ENCODE measurements at regions not wholly inside any gene's neighbourhood (a gene's known extent, or its start where the extent isn't known, plus 50 kb on each side); places are given as distances from the start of the nearest gene placed in this dataset.

DNA sequence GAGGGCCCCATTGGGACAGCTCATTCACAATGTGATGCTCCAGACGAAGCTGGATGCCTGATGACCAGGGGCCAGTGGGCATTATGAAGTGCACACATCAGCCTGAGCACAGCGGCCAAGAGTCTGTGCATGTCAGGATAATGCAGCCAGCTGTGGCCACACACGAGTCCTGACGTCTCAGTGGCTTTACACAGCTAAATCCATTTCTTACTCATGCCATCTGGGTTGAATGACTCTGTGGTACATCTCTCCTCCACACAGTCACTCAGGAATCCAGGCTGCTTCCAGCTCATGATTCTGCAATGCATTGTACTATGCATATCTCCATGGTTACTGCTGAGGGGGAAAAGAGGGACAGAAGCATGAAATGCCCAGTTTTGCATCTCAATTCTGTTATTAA lies 123.6 kb downstream of the PRLHR start:
- no peak for DNase-seq (ENCODE audit: low read depth in 1 of 2, low spot score in 1 of 2)

- DNase-seq (ENCODE audit: low read depth in 1 of 2, low spot score in 1 of 2) = no peak
Observed at GRCh38 chr10:118470470-118470869, 125.0 kb downstream of the PRLHR start.

DNA sequence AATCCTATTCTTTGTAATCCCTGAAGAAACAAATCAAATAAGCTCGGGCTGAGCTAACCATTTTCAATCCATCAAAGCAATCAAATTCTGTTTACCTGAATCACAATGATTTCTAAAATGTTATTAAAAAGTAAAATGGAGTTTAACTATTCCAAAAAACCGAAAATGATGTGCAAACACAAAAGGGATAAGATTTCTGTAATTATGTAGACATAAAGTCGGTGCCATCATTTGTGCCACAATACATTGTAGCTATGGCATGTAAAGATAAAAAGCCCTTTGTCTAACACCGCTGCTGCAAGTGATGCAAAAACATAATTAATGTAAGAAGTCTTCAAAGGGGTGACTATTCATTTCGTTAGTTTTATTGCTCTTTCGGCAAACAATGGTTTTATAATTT lies 125.1 kb upstream of the FAM204A start:
- no peak for DNase-seq (ENCODE audit: low read depth in 1 of 2, low spot score in 1 of 2)

GRCh38 chr10:118465300-118465874 lies 123.3 kb upstream of the FAM204A start:
- DNase-seq (ENCODE audit: low read depth in 1 of 2, low spot score in 1 of 2) = no peak

DNA sequence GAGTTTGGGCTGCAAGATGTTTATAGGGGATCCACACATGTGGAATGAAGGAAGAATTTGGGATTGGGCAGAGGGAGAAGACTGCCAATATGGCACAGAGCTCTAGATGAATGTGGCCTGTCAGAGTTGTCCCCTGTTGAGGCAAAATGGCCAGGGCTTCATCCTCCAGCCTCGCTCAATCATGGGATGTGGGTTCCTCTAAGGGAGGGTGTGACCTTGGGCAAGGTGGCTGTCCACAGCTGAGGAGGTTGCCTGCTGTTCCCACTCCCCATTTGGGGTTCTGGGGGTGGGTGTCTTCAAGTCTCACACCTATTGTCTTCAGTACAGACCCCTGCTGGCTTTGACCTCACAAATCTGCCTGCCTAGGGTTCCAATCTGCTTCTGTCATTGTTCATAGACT lies 121.6 kb upstream of the FAM204A start:
- no peak for DNase-seq (ENCODE audit: low read depth in 1 of 2, low spot score in 1 of 2)

DNA sequence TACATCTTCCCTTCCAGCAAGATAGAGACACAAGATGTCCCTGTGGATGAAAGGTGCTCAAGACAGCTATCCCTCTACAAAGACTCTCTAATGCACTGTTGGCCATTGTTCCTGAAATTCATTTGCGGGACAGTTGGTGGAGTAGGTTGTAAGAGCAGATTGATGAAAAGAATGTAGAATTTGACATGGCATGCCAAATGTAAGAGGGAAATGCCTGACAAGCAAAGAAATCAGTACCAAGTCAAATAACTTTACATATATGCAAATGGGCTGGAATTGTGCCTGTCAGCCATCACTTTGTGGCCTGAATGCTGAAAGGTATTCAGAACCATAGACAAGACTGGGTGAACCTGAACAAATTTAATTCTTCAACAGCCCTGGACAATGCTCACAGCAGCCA lies 120.3 kb upstream of the FAM204A start:
- no peak for DNase-seq (ENCODE audit: low read depth in 1 of 2, low spot score in 1 of 2)

DNA sequence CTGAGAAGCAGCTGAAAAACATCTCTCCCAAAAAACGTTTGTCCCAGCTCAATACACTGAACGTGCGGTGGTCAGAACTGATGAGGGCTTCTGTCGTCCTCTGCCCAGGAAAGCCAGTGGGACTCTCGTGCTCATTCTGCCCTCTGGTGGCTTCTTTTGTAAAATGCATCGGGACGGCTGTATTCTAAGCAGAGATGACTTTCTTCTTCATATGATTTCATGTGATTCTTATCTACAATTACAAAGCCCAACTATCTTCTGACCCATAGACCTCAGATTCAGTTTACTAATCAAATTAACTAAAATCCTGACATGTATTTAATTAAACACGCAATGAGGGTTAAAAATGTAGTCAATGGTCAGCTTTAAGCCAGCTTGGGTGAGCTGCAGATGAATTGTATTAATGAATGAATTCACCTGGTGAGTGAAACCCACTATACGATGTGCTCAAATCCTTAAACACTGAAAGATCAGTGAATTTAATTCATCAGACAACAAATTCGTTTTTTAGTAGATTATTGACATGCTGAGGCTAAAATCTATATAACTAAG lies 117.6 kb upstream of the FAM204A start:
- DNase-seq (ENCODE audit: low read depth in 1 of 2, low spot score in 1 of 2) = peak; percentile 1 to 27

DNA sequence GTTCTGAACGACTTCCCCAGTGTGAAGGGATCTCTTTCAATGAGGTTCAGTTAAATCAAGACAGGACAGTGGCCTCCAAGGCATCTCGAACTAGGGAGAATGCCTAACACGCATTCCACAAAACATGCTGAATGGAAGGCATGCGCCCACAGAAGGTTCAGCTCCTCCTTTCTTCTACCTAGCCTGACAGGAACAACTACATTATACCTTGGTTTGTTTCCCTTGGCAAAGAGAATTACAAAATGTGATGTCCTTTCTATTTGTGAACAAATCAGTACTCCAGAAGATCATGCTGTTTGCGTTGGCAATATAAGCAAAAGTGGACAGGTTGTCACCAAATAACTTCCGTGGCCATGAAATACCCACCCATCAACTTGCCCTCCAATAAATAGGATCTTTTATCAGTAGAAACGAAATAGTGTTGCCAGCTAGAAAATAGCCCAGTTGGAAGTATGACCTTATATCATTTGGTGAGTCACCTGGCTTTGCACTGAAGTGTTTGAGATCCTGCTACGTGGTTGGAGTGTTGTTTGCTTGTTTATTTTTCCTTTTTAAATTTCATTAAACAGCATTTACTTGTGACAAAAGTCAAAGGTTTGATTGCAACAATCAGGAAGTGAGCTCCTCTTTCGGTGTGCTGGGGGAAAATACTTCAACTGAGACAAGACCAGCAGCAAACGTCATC lies 117.0 kb upstream of the FAM204A start:
- no peak for DNase-seq (ENCODE audit: low read depth in 1 of 2, low spot score in 1 of 2)

DNA sequence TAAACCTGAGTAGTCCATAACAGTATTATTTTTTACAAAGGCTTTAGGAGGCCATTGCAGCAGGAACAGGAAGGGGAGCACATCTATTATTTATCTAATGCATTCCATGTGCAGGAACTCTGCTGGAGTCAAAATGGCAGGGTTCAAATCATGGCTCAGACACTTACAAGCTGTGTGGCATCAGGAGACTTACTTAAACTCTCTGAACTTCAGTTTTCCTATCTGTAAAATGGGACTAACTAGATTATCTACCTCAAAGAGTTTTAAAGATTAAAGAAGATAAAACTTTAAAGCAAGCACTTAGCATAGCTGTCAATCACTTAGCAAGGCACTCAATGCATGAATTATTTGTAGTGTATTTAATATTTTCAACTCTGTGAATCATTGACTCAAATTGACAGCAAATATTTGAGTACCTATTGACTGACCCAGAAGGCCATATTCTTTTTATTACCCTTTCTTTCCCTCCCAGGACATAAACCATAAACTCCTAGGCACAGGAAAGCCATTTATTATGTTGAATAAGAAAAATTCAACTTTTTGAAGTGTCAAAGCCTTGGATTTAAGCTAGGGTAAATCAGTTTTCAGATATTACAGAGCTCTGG lies 115.8 kb upstream of the FAM204A start:
- DNase-seq (ENCODE audit: low read depth in 1 of 2, low spot score in 1 of 2) = no peak

DNA sequence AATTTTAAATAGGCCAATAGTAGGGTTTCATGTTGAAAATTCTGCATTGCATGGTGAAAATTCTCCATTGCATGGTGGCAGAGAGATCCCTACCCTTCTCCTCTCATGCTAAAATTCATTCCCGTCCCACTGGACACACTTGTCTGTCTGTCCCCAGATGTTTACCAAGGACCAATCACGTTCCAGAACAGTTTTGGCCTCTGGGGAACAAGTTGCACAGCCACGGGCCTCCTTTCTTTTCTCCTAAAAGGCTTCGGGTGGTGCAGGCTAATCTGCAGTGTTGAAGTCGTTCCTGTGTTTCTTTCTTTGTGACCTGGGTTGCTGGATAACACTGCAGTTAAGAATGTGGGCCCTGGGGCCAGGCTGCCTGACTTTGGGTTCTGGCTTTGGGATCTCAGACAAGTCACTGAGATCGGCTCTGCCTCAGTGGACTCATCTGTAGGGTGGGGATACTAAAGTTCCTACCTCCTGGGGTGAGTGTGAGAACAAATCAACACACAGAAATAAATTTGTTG lies 113.1 kb upstream of the FAM204A start:
- DNase-seq (ENCODE audit: low read depth in 1 of 2, low spot score in 1 of 2) = no peak

GRCh38 chr10:118454211-118454610 lies 112.1 kb upstream of the FAM204A start:
- DNase-seq (ENCODE audit: low read depth in 1 of 2, low spot score in 1 of 2) = no peak

GRCh38 chr10:118452098-118452497 lies 110.0 kb upstream of the FAM204A start:
- DNase-seq (ENCODE audit: low read depth in 1 of 2, low spot score in 1 of 2) = no peak

DNA sequence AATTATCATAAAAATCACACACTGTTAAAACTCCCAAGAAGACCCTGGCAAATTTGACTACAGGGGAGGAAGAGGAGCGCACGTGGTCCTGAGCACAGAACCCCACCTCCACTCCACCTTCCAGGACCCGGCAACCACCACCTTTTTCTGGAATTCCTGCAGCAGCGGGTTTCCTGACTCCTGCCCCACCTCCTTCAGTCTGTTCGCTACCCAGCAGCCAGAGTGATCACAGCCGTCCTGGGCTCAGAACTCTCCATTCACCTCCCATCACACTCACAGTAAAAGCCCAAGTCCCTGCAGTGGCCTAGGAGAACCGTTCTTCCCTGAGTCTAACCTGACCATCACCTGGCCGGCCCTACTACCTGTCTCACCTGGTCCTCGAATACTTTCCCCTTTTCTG lies 107.4 kb upstream of the FAM204A start:
- no peak for DNase-seq (ENCODE audit: low read depth in 1 of 2, low spot score in 1 of 2)

GRCh38 chr10:118448744-118449143 lies 106.6 kb upstream of the FAM204A start:
- DNase-seq (ENCODE audit: low read depth in 1 of 2, low spot score in 1 of 2) = no peak

DNA sequence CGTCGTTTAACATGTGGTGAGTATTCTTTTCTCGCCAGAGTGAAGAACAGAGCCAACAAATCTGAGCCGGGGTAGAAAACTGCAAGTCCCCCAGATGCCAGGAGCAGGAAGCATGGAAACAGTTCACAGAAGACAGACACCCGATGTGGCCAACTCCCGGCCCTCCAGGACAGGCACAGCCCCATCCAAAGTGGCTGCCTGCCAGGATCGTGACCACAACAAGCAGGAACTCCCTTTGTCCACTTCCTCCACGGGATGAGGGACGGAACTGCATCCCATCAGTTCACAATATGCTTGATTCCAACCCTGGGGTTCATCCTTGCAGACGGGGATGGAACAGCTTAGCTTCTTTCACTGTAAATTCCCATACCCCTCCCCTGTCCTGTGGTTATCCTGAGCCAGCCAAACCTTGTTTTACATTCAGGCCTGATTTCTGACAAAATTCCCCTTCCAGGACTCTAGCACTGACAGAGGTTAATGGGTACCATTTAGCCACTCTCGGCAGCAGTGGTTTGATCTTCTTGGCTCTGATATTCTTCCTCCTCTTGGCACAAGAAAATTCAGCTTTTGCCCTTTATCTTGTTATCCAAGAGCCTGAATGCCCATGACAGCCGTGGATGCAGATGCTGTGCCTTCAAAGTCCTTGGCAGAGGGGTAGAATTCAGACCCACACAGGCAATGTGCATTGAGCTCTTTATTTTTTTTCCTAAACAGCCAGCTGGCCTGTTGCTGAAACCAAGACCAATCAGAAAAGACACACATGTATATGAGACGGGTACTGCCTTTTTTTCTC lies 105.5 kb upstream of the FAM204A start:
- DNase-seq (ENCODE audit: low read depth in 1 of 2, low spot score in 1 of 2) = no peak

DNA sequence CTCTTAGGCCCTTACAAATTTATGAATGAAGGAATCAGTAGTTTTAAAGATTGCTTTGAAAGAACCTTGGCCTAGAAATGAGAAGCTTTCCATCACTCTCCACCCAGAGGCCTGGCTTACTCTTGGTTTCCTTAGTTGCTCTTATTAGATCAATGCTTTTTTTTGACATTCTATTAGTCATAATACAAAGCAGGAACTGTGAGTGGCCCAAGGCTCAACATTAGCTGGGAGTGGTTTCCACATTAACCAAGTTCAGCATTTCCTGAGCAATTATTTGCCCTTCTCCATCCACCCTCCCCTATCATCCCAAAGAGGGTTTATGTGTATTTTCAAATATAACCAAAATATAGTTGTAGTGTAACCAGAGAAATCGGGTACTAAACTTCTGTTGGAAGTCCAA lies 103.4 kb upstream of the FAM204A start:
- no peak for DNase-seq (ENCODE audit: low read depth in 1 of 2, low spot score in 1 of 2)

DNA sequence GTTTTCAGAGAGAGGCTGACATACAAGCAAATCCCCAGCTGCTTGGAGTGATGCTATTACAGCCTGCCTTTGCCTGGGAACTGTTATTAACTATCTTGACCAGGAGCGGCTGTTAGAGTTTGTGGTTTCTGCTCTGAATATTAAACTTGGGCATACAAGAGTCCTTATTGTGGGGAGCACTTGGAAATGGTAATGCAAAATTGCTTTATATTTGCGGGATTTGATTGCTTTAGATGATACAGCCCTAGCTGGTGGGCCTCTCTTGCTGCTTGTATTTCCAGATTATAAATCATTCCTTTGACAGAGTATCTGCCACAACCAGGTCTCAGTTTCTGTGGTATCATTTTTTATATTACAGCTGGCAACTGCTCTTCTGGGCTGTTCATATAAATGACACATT lies 101.9 kb upstream of the FAM204A start:
- DNase-seq (ENCODE audit: low read depth in 1 of 2, low spot score in 1 of 2) = no peak

DNA sequence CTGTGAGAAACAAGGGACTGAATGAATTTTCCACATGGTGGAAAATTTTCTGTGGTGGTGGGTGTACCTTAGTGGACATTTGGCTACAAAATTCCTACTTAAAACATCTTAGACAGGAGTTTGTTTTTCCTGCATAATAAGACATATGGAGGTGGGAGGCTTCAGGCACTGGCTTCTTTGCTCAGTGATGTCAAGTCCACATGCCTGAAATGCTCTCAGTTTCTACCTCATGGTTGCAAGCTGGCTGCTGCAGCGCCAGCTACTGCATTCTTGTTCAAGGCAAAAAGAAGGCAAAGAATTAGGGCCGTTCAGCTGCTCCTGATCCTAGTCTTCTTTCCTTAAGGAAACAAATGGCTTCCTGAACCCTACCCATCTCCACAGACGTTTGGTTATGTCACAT lies 99.9 kb upstream of the FAM204A start:
- DNase-seq (ENCODE audit: low read depth in 1 of 2, low spot score in 1 of 2) = no peak

DNA sequence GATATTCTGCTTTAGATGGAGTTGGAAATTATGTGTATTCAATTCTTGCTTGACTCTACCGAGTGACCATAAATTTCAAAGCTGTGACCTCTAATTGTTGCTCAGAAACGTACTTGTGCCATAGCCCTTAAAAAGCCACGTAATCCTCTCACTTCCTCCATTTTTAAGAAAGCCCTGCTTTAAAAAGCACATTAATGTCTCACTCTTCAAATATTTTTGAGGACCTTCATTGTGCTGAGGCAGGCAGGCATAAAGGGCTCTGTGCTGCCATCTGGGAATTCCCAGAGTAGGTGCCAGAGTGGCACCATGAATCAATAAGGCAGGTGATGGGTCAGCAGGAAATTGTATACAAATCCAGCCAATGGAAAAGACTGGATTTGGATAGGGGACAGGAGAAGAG lies 97.7 kb upstream of the FAM204A start:
- DNase-seq (ENCODE audit: low read depth in 1 of 2, low spot score in 1 of 2) = no peak

- DNase-seq (ENCODE audit: low read depth in 1 of 2, low spot score in 1 of 2) = no peak
Observed at GRCh38 chr10:118436742-118437141, 94.6 kb upstream of the FAM204A start.

DNA sequence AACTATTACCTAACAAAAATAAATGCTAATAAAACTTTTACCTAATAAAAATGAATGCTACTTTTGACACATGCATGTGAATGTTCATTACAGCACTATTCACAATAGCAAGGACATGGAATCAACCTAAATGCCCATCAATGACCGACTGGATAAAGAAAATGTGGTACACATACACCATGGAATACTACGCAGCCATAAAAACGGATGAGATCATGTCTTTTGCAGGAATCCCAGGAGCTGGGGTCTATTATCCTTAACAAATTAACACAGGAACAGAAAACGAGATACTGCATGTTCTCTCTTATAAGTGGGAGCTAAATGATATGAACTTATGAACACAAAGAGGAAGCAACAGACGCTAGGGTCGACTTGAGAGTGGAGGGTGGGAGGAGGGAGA lies 88.1 kb upstream of the FAM204A start:
- no peak for DNase-seq (ENCODE audit: low read depth in 1 of 2, low spot score in 1 of 2)
